MM.1S (cell line): ENCODE measurements at regions not wholly inside any gene's neighbourhood (a gene's known extent, or its start where the extent isn't known, plus 50 kb on each side); places are given as distances from the start of the nearest gene placed in this dataset.

Source experiments
- DNase-seq: peaks from one replicate; pipeline ENCODE4 v3.0.0-alpha.2; 2015
- H2AFZ ChIP-seq: fragments of 300-600 bp; sonication (generic); 2 replicates; pipeline ENCODE4 v1.6.0; 2016; ENCODE audit warnings: antibody characterized with exemption, low read length
- H3F3A ChIP-seq: fragments of 300-600 bp; sonication (generic); 2 replicates; pipeline ENCODE4 v1.6.1; 2016; ENCODE audit warnings: mild to moderate bottlenecking, antibody characterized with exemption, low read length, moderate library complexity, mixed read lengths; ENCODE audit not compliant: insufficient read depth
- H3K27ac ChIP-seq: fragments of 300-600 bp; sonication (generic); 2 replicates; pipeline ENCODE4 v1.5.1; 2016; ENCODE audit warnings: mild to moderate bottlenecking, low read length
- H3K27me3 ChIP-seq: fragments of 300-600 bp; sonication (generic); replicated peaks from 2 replicates; pipeline ENCODE4 v1.6.0; 2016; ENCODE audit warnings: low read length; ENCODE audit not compliant: insufficient read depth
- H3K36me3 ChIP-seq: fragments of 300-600 bp; sonication (generic); replicated peaks from 2 replicates; pipeline ENCODE4 v1.6.1; 2016; ENCODE audit warnings: mild to moderate bottlenecking, low read length, mixed read lengths; ENCODE audit not compliant: insufficient read depth
- H3K4me1 ChIP-seq: fragments of 300-600 bp; sonication (generic); 2 replicates; pipeline ENCODE4 v1.6.1; 2016; ENCODE audit warnings: low read length, mixed read lengths
- H3K4me2 ChIP-seq: fragments of 300-600 bp; sonication (generic); 2 replicates; pipeline ENCODE4 v1.6.0; 2016; ENCODE audit warnings: low read depth, low read length
- H3K4me3 ChIP-seq: fragments of 300-600 bp; sonication (generic); 2 replicates; pipeline ENCODE4 v1.5.1; 2016; ENCODE audit warnings: low read length, mixed read lengths
- H3K79me2 ChIP-seq: fragments of 300-600 bp; sonication (generic); 2 replicates; pipeline ENCODE4 v1.6.1; 2016; ENCODE audit warnings: mixed run types, low read length, mixed read lengths
- H3K9ac ChIP-seq: fragments of 300-600 bp; sonication (generic); 2 replicates; pipeline ENCODE4 v1.6.1; 2016; ENCODE audit warnings: low read length, mixed read lengths
- H3K9me2 ChIP-seq: fragments of 300-600 bp; sonication (generic); replicated peaks from 2 replicates; pipeline ENCODE4 v1.6.1; 2016; ENCODE audit warnings: mild to moderate bottlenecking, low read length, mixed read lengths; ENCODE audit not compliant: insufficient read depth
- H3K9me3 ChIP-seq: fragments of 300-600 bp; sonication (generic); replicated peaks from 2 replicates; pipeline ENCODE4 v1.6.1; 2016; ENCODE audit warnings: mild to moderate bottlenecking, low read length, mixed read lengths; ENCODE audit not compliant: insufficient read depth
- H4K20me1 ChIP-seq: fragments of 300-600 bp; sonication (generic); 2 replicates; pipeline ENCODE4 v1.6.1; 2016; ENCODE audit warnings: mild to moderate bottlenecking, low read length, moderate library complexity, mixed read lengths; ENCODE audit not compliant: insufficient read depth
- EZH2 ChIP-seq: fragments of 300-600 bp; sonication (generic); optimal IDR thresholded peaks from 2 replicates; pipeline ENCODE3; 2017; ENCODE audit warnings: low read depth, mild to moderate bottlenecking, antibody characterized with exemption, low read length, mixed read lengths
- EZH2phosphoT487 ChIP-seq: fragments of 300-600 bp; sonication (generic); IDR thresholded peaks from 2 replicates; pipeline ENCODE4 v1.6.1; 2018; ENCODE audit warnings: antibody characterized with exemption, low read length
- TF ChIP-seq, protein P1 (sequence below): fragments of 300-600 bp; sonication (generic); IDR thresholded peaks from 2 replicates; pipeline ENCODE4 v1.5.1; 2016; ENCODE audit warnings: antibody characterized with exemption, low read length, mixed read lengths

DNA sequence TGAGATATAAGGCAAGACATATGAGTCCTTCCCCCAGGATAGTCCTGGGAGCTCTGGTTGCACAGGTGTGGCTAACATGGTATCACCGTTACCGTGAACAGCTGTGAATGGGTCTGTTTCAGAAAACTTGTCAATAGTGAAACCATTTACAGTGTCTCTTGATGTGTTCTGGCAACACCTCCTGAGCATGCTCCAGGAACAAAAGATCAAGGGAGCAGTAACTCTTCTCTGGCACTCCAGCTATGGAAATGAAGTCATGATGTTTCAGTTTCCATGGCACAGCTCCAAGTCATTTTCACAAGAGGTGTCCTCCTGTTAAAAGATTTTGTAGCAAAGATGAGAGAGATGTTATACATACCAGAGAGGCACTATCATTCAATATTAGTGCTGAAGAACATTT, 253.7 kb downstream of the SNAPC1 start:
- Histone ChIP-seq H3K4me1 (no peaks in the 10 kb centered on the region), H3K36me3 (no peaks in the 10 kb centered on the region), H3K27me3 (no peaks in the 10 kb centered on the region), H3K9me3 (no peaks in the 10 kb centered on the region), H4K20me1 (no peaks in the 10 kb centered on the region), H3K27ac (no peak overlapping the region), H3K4me3 (no peak overlapping the region), H3K9ac (no peak overlapping the region), H3K9me2 (no peaks in the 10 kb centered on the region), H3K4me2 (no peak overlapping the region), H3K79me2 (no peaks in the 10 kb centered on the region), H3F3A (no peaks in the 10 kb centered on the region), H2AFZ (0 out of 2 replicates have a peak overlapping the region, but pooled peaks have one; percentile 4)
- peak; percentile 41 for DNase-seq
- TF ChIP-seq, protein P1, sequence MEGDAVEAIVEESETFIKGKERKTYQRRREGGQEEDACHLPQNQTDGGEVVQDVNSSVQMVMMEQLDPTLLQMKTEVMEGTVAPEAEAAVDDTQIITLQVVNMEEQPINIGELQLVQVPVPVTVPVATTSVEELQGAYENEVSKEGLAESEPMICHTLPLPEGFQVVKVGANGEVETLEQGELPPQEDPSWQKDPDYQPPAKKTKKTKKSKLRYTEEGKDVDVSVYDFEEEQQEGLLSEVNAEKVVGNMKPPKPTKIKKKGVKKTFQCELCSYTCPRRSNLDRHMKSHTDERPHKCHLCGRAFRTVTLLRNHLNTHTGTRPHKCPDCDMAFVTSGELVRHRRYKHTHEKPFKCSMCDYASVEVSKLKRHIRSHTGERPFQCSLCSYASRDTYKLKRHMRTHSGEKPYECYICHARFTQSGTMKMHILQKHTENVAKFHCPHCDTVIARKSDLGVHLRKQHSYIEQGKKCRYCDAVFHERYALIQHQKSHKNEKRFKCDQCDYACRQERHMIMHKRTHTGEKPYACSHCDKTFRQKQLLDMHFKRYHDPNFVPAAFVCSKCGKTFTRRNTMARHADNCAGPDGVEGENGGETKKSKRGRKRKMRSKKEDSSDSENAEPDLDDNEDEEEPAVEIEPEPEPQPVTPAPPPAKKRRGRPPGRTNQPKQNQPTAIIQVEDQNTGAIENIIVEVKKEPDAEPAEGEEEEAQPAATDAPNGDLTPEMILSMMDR = no peak
- TF ChIP-seq EZH2phosphoT487 = no peak
- TF ChIP-seq EZH2 = no peak

DNA sequence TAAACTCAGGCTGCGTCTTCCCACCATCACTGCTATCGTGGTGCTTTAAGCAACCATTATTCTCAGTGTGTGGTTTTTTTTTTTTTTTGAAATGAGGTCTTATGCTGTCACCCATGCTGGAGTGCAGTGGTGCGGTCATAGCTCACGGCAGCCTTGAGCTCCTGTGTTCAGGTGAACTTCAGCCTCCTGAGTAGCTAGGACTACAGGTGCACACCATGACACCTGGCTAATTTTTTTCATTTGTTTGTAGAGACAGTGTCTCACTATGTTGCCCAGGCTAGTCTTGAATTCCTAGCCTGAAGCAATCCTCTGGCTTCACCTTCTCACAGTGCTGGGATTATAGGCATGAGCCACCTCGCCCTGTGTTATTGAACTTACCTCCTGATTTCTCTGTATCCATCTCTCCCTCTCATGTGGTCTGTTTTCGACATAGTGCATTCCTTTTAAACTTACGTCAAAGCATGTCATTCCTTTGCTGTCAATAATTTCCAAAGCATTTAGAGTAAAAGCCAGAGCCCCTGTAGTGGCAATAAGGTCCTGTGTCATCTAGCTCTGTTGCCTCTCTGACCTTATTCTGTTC, 255.5 kb downstream of the SNAPC1 start:
- no peaks in the 10 kb centered on the region for H3F3A ChIP-seq
- no peaks in the 10 kb centered on the region for H3K79me2 ChIP-seq
- no peaks in the 10 kb centered on the region for H3K4me1 ChIP-seq
- H3K27ac ChIP-seq = no peak overlapping the region
- H2AFZ ChIP-seq = no peak overlapping the region
- H3K27me3 ChIP-seq = no peaks in the 10 kb centered on the region
- H3K9ac ChIP-seq = no peak overlapping the region
- DNase-seq = no peak
- H3K4me3 ChIP-seq = no peak overlapping the region
- no peaks in the 10 kb centered on the region for H3K36me3 ChIP-seq
- no peak overlapping the region for H3K4me2 ChIP-seq
- TF ChIP-seq EZH2 (no peak), EZH2phosphoT487 (no peak)
- TF ChIP-seq, protein P1 = no peak
- H4K20me1 ChIP-seq = no peaks in the 10 kb centered on the region
- H3K9me3 ChIP-seq = no peaks in the 10 kb centered on the region
- H3K9me2 ChIP-seq = no peaks in the 10 kb centered on the region

DNA sequence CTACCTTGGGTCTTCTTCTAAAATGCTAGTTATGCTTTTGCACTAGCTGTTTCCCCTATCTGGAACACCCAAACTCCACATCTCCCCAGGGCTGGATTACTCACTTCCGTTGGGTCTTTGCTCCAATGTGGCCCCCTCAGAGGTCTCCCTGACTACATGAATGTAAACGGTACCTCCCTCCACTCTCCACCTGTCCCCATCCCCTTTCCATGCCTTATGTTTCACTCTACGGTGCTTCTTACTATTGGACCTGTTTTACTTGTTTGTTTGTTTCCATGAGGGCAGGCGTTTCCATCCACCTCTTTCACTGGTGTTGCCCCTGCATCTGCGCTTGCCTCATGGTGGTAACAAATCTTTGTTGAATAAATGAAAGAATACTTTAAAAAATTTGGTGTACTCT, 256.4 kb downstream of the SNAPC1 start:
- H2AFZ ChIP-seq = no peak overlapping the region
- TF ChIP-seq, protein P1 = no peak
- TF ChIP-seq EZH2 = no peak
- TF ChIP-seq EZH2phosphoT487 = no peak
- H3K9me3 ChIP-seq = no peaks in the 10 kb centered on the region
- no peak overlapping the region for H3K4me3 ChIP-seq
- no peak for DNase-seq
- no peak overlapping the region for H3K9ac ChIP-seq
- H3K4me2 ChIP-seq = no peak overlapping the region
- no peaks in the 10 kb centered on the region for H3F3A ChIP-seq
- no peaks in the 10 kb centered on the region for H3K9me2 ChIP-seq
- no peak overlapping the region for H3K27ac ChIP-seq
- H3K27me3 ChIP-seq = no peaks in the 10 kb centered on the region
- no peaks in the 10 kb centered on the region for H3K4me1 ChIP-seq
- no peaks in the 10 kb centered on the region for H4K20me1 ChIP-seq
- no peaks in the 10 kb centered on the region for H3K36me3 ChIP-seq
- H3K79me2 ChIP-seq = no peaks in the 10 kb centered on the region
